ENCODE measurements at regions not wholly inside any gene's neighbourhood (a gene's known extent, or its start where the extent isn't known, plus 50 kb on each side); places are given as distances from the start of the nearest gene placed in this dataset.

DNA sequence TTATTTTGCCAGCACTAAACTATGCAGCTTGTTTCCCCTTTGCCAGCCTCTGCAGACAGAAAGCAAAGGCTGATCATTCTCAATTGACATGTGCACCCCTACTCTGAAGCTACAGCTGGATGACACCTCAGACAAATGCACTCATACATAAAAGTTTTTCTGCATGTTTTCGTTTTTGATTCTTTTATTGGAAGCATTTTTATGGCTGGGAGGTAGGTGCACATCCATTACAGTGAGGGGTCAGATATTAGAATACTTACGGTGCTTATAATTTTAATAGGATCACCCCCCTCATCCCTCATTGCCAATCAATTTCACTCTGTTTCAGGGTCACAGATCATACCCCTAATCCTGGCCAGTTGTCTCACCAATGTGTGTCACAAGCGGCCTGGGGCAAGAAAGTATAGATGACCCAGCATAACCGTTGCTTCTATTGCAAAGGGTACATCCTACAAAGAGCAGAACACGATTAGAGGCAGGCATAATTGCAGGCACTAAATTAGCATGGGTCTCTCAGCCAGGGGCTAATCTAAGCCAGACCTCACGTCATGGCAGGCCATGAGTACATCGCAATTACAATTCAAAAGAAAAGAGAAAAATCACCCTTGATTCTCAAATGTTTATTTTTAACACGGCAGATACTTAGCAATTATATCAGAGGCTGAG is 89.5 kb upstream of the SOX9 start:
- TF ChIP-seq BCL11A (IDR thresholded peaks at IDR 0.05; ENCODE audit: low read depth in 2 of 2, low read length in 2 of 2) (no peak), POLR2AphosphoS5 (IDR thresholded peaks at IDR 0.05; ENCODE audit: low read depth, low read length) (no peak), KDM5A (IDR thresholded peaks at IDR 0.05; ENCODE audit: low read length) (no peak), TAF1 (IDR thresholded peaks at IDR 0.05; ENCODE audit: low read depth, low read length) (no peak), POLR2A (IDR thresholded peaks at IDR 0.05; ENCODE audit: control extremely low read depth in 1 of 2, low read depth in 2 of 2, low read length in 2 of 2) (no peak), RAD21 (IDR thresholded peaks at IDR 0.05 in 1 of 2, conservative IDR thresholded peaks at IDR 0.05 in 1 of 2; ENCODE audit: low read depth in 2 of 2, low read length in 2 of 2) (no peak), EZH2 (IDR thresholded peaks at IDR 0.05; ENCODE audit: low read depth, low read length, severe bottlenecking) (no peak), TCF12 (IDR thresholded peaks at IDR 0.05; ENCODE audit: low read depth, low read length) (no peak)
- TF ChIP-seq, protein P1, sequence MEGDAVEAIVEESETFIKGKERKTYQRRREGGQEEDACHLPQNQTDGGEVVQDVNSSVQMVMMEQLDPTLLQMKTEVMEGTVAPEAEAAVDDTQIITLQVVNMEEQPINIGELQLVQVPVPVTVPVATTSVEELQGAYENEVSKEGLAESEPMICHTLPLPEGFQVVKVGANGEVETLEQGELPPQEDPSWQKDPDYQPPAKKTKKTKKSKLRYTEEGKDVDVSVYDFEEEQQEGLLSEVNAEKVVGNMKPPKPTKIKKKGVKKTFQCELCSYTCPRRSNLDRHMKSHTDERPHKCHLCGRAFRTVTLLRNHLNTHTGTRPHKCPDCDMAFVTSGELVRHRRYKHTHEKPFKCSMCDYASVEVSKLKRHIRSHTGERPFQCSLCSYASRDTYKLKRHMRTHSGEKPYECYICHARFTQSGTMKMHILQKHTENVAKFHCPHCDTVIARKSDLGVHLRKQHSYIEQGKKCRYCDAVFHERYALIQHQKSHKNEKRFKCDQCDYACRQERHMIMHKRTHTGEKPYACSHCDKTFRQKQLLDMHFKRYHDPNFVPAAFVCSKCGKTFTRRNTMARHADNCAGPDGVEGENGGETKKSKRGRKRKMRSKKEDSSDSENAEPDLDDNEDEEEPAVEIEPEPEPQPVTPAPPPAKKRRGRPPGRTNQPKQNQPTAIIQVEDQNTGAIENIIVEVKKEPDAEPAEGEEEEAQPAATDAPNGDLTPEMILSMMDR (IDR thresholded peaks at IDR 0.05; ENCODE audit: control extremely low read depth in 1 of 3, insufficient read depth in 1 of 3, low read depth in 1 of 3, low read length in 3 of 3): no peak
- TF ChIP-seq, protein P2, sequence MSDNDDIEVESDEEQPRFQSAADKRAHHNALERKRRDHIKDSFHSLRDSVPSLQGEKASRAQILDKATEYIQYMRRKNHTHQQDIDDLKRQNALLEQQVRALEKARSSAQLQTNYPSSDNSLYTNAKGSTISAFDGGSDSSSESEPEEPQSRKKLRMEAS (IDR thresholded peaks at IDR 0.05): no peak
